GM10248 (cell line): ENCODE measurements at regions not wholly inside any gene's neighbourhood (a gene's known extent, or its start where the extent isn't known, plus 50 kb on each side); places are given as distances from the start of the nearest gene placed in this dataset.

ENCODE experiments used
- CTCF ChIA-PET: fragments of 300-600 bp; sonication (Branson Sonifier 250); formaldehyde crosslinking; extraction: SDS; loops from one replicate; lab custom pipeline; 2021; ENCODE audit warnings: antibody characterized with exemption; lab: Yijun Ruan, JAX
- POLR2A ChIA-PET: fragments of 350-650 bp; sonication (Branson Sonifier 250); formaldehyde crosslinking; extraction: SDS; loops from one replicate; lab custom pipeline; 2020; ENCODE audit warnings: antibody characterized with exemption; lab: Yijun Ruan, JAX
- DNase-seq: peaks from one replicate; pipeline ENCODE4 v3.0.0; 2012; ENCODE audit errors: extremely low spot score
- CTCF ChIP-seq: IDR thresholded peaks from 2 replicates; pipeline ENCODE4 v1.5.1; 2012; ENCODE audit warnings: mild to moderate bottlenecking, low read depth; ENCODE audit errors: extremely low read depth, missing control alignments, control extremely low read depth

DNA sequence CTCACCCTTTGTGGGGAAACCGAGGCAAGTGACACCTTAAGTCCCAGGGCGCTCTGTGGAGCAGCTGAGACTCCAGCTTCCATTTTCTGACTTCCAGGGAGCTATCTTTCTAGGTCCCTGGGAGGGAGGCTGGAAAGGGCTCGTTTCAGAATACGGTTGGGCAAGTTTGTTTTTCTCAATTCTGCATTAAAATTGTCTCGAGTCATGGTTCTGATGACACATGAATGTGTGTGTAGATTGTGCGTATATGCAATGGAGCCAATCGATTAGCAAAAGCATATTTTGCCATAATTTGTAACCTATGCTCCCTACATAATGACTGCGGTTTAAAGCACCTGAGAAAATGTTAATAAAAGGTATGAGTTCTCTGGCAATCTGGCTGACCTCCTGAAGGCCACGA lies 77.3 kb downstream of the SIK1 start:
- ChIA-PET POLR2A (no interaction called here), CTCF (no interaction called here)
- DNase-seq: no peak
- TF ChIP-seq CTCF: no peak

- ChIA-PET POLR2A (no interaction called here), CTCF (no interaction called here)
- no peak for TF ChIP-seq CTCF
- no peak for DNase-seq
Observed at GRCh38 chr21:43348801-43349261, 78.1 kb downstream of the SIK1 start.

- no peak for DNase-seq
- CTCF ChIA-PET: no interaction called here
- POLR2A ChIA-PET: no interaction called here
- TF ChIP-seq CTCF: no peak
Observed at GRCh38 chr21:43348170-43348766, 78.7 kb downstream of the SIK1 start.

DNA sequence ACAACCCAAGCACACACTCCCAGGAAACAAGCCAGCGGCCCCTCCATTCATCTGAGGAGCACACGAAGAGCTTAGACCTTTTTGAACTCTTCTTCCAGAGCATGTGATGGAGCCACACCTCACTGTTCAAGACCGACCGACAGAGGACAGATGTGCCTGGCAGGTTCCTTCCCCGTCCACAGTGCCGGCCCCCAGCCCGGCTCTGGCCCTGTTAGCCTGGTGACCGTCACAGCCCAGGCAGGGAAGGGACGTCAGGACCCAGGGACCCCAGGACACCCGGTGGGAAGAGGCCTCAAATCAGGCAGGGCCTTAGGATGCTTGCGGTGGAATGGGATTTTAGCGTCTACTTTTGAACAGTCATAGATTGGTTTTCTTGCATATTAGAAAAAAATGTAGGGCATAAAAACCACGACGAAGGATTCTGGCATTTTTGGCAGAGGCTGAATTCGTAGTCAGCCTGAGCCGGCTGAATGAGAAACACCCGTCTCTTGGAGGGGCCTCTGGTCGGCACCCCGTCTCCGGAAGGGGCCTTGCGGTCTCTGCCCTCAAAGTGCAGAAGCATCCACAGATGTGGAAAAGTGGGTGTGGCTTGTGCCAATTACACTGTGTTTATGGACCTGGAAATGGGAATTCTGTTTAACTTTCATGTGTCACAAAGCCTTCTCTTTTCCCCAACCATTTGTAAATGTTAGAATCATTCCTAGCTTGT lies 79.3 kb downstream of the SIK1 start:
- DNase-seq: no peak
- POLR2A ChIA-PET: no interaction called here
- no peak for TF ChIP-seq CTCF
- CTCF ChIA-PET: no interaction called here

GRCh38 chr21:43346551-43346950 lies 80.4 kb downstream of the SIK1 start:
- POLR2A ChIA-PET: no interaction called here
- no peak for TF ChIP-seq CTCF
- CTCF ChIA-PET: no interaction called here
- no peak for DNase-seq

DNA sequence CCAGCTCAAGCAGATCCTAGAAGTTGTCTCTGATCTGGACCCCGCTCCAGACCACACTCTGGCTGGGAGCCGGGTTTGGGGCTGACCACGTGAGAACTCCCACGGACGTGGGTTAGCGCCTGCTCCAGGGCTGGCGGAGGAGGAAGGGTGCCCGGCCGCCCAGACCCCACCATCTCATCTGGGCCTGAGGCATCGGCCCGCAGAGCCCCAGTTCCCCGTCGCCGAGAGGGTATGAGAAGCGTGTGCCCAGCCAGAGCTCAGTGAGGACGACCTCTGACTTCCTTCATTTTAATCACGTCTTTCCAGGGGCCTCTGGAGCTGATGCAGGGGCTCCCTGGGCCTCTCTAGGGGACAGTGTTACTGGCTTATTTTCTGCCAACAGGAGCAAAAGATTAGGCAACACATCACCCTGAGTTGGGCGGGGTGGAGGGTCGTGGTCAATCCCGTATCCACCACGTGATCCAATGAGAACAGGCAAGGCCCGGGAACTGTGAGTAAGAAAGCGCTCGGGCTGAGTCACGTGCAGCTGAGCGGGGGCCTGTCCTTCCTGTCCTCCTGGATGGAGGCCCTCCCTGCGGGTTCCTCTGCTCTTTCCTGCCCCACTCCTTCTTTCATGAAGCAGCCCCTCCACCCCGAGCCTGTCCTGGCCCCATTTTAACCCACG lies 81.1 kb downstream of the SIK1 start:
- DNase-seq: no peak
- POLR2A ChIA-PET: no interaction called here
- no peak for TF ChIP-seq CTCF
- CTCF ChIA-PET: no interaction called here
